HEK293 (cell line): ENCODE measurements at regions not wholly inside any gene's neighbourhood (a gene's known extent, or its start where the extent isn't known, plus 50 kb on each side); places are given as distances from the start of the nearest gene placed in this dataset.

Experiments used
- CTCF ChIA-PET: fragments of 350-600 bp; formaldehyde crosslinking; extraction: SDS; loops from one replicate; lab custom pipeline; 2021; ENCODE audit warnings: antibody characterized with exemption; lab: Yijun Ruan, JAX
- POLR2A ChIA-PET: fragments of 300-600 bp; formaldehyde crosslinking; extraction: SDS; loops from one replicate; lab custom pipeline; 2020; ENCODE audit warnings: antibody characterized with exemption, inconsistent platforms; lab: Yijun Ruan, JAX
- H3K27ac ChIP-seq: fragments of 200-500 bp; sonication (Bioruptor generic); 2 replicates; pipeline ENCODE4 v1.5.1; 2014; ENCODE audit warnings: low read depth, low read length, control low read depth, inconsistent platforms; ENCODE audit errors: extremely low read depth
- H3K36me3 ChIP-seq, 2 experiments: fragments of 200-500 bp in 1 of 2; sonication (Bioruptor generic) in 1 of 2; 1 replicate in 1 of 2; 2 replicates in 1 of 2; pipeline ENCODE4 v1.5.1; 2014 to 2017; ENCODE audit warnings: inconsistent platforms in 2 of 2, low read length in 2 of 2; ENCODE audit not compliant: control insufficient read depth in 2 of 2, insufficient read depth in 1 of 2
- H3K4me1 ChIP-seq: fragments of 200-500 bp; sonication (Bioruptor generic); 2 replicates; pipeline ENCODE4 v1.5.1; 2014; ENCODE audit warnings: mild to moderate bottlenecking, low read length, inconsistent platforms; ENCODE audit not compliant: control insufficient read depth, insufficient read depth
- H3K4me3 ChIP-seq: 2 replicates; pipeline ENCODE4 v1.5.1; 2011; ENCODE audit warnings: low read depth, mild to moderate bottlenecking, control low read depth, low read length, moderate library complexity
- H3K9me3 ChIP-seq: fragments of 200-500 bp; sonication (Bioruptor generic); 2 replicates; pipeline ENCODE4 v1.5.1; 2014; ENCODE audit warnings: low read depth, low read length, inconsistent platforms; ENCODE audit not compliant: control insufficient read depth, insufficient read depth
- KLF7 ChIP-seq: fragments of 450-650 bp; formaldehyde crosslinking; IDR thresholded peaks from 2 replicates; pipeline ENCODE4 v1.5.1; 2016; ENCODE audit warnings: missing biosample characterization, missing genetic modification characterization, borderline replicate concordance
- KLF8 ChIP-seq: fragments of 450-650 bp; formaldehyde crosslinking; IDR thresholded peaks from 2 replicates; pipeline ENCODE4 v1.5.1; 2016; ENCODE audit warnings: missing biosample characterization, missing genetic modification characterization
- KLF9 ChIP-seq: fragments of 450-650 bp; formaldehyde crosslinking; IDR thresholded peaks from 2 replicates; pipeline ENCODE4 v1.5.1; 2016; ENCODE audit warnings: missing biosample characterization, missing genetic modification characterization, low read depth
- MYNN ChIP-seq: fragments of 450-650 bp; formaldehyde crosslinking; IDR thresholded peaks from 2 replicates; pipeline ENCODE4 v1.5.1; 2016; ENCODE audit warnings: missing biosample characterization, missing genetic modification characterization, borderline replicate concordance
- ZBTB7A ChIP-seq: fragments of 450-650 bp; formaldehyde crosslinking; IDR thresholded peaks from 2 replicates; pipeline ENCODE4 v1.5.1; 2016; ENCODE audit warnings: low read depth, missing biosample characterization, missing genetic modification characterization
- ZNF10 ChIP-seq: fragments of 450-650 bp; formaldehyde crosslinking; IDR thresholded peaks from 2 replicates; pipeline ENCODE4 v1.5.1; 2017; ENCODE audit warnings: missing biosample characterization, missing genetic modification characterization
- ZNF2 ChIP-seq: fragments of 450-650 bp; formaldehyde crosslinking; IDR thresholded peaks from 2 replicates; pipeline ENCODE4 v1.5.1; 2016; ENCODE audit warnings: missing biosample characterization, missing genetic modification characterization
- ZNF302 ChIP-seq: fragments of 450-650 bp; formaldehyde crosslinking; IDR thresholded peaks from 2 replicates; pipeline ENCODE4 v1.5.1; 2016; ENCODE audit warnings: missing biosample characterization, missing genetic modification characterization, low read depth
- ZNF416 ChIP-seq: fragments of 450-650 bp; formaldehyde crosslinking; IDR thresholded peaks from 2 replicates; pipeline ENCODE4 v1.5.1; 2016; ENCODE audit warnings: missing biosample characterization, missing genetic modification characterization
- TF ChIP-seq, protein P1 (sequence below): fragments of 450-650 bp; formaldehyde crosslinking; IDR thresholded peaks from 2 replicates; pipeline ENCODE4 v1.5.1; 2016; ENCODE audit warnings: missing biosample characterization, missing genetic modification characterization
- TF ChIP-seq, protein P2 (sequence below): fragments of 450-650 bp; formaldehyde crosslinking; IDR thresholded peaks from 2 replicates; pipeline ENCODE4 v1.5.1; 2017; ENCODE audit warnings: missing biosample characterization, missing genetic modification characterization
- TF ChIP-seq, protein P3 (sequence below): fragments of 450-650 bp; formaldehyde crosslinking; IDR thresholded peaks from 2 replicates; pipeline ENCODE4 v1.5.1; 2016; ENCODE audit warnings: missing biosample characterization, missing genetic modification characterization
- TF ChIP-seq, protein P4 (sequence below): fragments of 450-650 bp; formaldehyde crosslinking; IDR thresholded peaks from 2 replicates; pipeline ENCODE4 v1.5.1; 2016; ENCODE audit warnings: missing biosample characterization, missing genetic modification characterization, low read depth
- TF ChIP-seq, protein P5 (sequence below): fragments of 450-650 bp; formaldehyde crosslinking; IDR thresholded peaks from 2 replicates; pipeline ENCODE4 v1.5.1; 2016; ENCODE audit warnings: missing biosample characterization, missing genetic modification characterization
- TF ChIP-seq, protein P6 (sequence below): fragments of 450-650 bp; formaldehyde crosslinking; IDR thresholded peaks from 2 replicates; pipeline ENCODE4 v1.5.1; 2017; ENCODE audit warnings: missing biosample characterization, mild to moderate bottlenecking, missing genetic modification characterization, moderate library complexity
- TF ChIP-seq, protein P7 (sequence below): fragments of 450-650 bp; formaldehyde crosslinking; IDR thresholded peaks from 2 replicates; pipeline ENCODE4; 2016; ENCODE audit warnings: missing biosample characterization, missing genetic modification characterization

DNA sequence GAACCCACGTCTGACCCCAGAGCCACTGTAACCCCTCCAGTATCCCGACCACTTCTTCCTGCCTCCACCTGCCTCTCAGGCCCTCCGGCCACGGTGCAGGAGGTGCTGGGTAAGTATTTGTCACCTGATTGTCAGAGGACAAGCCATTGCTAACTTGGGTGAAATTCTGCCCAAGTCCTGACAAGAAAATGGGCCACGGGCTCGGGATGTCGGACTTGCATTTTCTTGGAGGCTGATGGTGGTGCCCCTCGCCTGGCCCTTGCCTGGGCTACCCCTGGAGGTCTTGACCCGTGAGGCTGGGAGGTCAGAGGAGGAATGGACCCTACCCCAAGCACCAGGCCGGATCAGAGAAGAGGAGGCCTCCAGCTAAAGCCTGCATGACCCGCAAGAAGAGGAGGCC is 149.7 kb upstream of the COL5A1 start:
- Histone ChIP-seq H3K4me1 (no peaks in the 10 kb centered on the region), H3K27ac (no peak overlapping the region), H3K36me3 (no peaks in the 10 kb centered on the region), H3K4me3 (no peak overlapping the region), H3K9me3 (no peaks in the 10 kb centered on the region)
- TF ChIP-seq ZNF10: no peak
- no peak for TF ChIP-seq KLF7 (tag by site-specific recombination)
- no peak for TF ChIP-seq KLF8
- TF ChIP-seq, protein P1, sequence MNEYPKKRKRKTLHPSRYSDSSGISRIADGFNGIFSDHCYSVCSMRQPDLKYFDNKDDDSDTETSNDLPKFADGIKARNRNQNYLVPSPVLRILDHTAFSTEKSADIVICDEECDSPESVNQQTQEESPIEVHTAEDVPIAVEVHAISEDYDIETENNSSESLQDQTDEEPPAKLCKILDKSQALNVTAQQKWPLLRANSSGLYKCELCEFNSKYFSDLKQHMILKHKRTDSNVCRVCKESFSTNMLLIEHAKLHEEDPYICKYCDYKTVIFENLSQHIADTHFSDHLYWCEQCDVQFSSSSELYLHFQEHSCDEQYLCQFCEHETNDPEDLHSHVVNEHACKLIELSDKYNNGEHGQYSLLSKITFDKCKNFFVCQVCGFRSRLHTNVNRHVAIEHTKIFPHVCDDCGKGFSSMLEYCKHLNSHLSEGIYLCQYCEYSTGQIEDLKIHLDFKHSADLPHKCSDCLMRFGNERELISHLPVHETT: no peak
- TF ChIP-seq, protein P2, sequence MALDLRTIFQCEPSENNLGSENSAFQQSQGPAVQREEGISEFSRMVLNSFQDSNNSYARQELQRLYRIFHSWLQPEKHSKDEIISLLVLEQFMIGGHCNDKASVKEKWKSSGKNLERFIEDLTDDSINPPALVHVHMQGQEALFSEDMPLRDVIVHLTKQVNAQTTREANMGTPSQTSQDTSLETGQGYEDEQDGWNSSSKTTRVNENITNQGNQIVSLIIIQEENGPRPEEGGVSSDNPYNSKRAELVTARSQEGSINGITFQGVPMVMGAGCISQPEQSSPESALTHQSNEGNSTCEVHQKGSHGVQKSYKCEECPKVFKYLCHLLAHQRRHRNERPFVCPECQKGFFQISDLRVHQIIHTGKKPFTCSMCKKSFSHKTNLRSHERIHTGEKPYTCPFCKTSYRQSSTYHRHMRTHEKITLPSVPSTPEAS (tag by site-specific recombination): no peak
- TF ChIP-seq ZNF2 (tag by site-specific recombination): no peak
- TF ChIP-seq, protein P3, sequence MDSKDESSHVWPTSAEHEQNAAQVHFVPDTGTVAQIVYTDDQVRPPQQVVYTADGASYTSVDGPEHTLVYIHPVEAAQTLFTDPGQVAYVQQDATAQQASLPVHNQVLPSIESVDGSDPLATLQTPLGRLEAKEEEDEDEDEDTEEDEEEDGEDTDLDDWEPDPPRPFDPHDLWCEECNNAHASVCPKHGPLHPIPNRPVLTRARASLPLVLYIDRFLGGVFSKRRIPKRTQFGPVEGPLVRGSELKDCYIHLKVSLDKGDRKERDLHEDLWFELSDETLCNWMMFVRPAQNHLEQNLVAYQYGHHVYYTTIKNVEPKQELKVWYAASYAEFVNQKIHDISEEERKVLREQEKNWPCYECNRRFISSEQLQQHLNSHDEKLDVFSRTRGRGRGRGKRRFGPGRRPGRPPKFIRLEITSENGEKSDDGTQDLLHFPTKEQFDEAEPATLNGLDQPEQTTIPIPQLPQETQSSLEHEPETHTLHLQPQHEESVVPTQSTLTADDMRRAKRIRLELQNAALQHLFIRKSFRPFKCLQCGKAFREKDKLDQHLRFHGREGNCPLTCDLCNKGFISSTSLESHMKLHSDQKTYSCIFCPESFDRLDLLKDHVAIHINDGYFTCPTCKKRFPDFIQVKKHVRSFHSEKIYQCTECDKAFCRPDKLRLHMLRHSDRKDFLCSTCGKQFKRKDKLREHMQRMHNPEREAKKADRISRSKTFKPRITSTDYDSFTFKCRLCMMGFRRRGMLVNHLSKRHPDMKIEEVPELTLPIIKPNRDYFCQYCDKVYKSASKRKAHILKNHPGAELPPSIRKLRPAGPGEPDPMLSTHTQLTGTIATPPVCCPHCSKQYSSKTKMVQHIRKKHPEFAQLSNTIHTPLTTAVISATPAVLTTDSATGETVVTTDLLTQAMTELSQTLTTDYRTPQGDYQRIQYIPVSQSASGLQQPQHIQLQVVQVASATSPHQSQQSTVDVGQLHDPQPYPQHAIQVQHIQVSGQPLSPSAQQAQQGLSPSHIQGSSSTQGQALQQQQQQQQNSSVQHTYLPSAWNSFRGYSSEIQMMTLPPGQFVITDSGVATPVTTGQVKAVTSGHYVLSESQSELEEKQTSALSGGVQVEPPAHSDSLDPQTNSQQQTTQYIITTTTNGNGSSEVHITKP (tag by site-specific recombination): no peak
- TF ChIP-seq, protein P4, sequence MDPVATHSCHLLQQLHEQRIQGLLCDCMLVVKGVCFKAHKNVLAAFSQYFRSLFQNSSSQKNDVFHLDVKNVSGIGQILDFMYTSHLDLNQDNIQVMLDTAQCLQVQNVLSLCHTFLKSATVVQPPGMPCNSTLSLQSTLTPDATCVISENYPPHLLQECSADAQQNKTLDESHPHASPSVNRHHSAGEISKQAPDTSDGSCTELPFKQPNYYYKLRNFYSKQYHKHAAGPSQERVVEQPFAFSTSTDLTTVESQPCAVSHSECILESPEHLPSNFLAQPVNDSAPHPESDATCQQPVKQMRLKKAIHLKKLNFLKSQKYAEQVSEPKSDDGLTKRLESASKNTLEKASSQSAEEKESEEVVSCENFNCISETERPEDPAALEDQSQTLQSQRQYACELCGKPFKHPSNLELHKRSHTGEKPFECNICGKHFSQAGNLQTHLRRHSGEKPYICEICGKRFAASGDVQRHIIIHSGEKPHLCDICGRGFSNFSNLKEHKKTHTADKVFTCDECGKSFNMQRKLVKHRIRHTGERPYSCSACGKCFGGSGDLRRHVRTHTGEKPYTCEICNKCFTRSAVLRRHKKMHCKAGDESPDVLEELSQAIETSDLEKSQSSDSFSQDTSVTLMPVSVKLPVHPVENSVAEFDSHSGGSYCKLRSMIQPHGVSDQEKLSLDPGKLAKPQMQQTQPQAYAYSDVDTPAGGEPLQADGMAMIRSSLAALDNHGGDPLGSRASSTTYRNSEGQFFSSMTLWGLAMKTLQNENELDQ: no peak
- TF ChIP-seq KLF9: no peak
- no peak for TF ChIP-seq ZNF302 (tag by site-specific recombination)
- no peak for TF ChIP-seq ZNF416
- no peak for TF ChIP-seq MYNN (tag by site-specific recombination)
- TF ChIP-seq, protein P5, sequence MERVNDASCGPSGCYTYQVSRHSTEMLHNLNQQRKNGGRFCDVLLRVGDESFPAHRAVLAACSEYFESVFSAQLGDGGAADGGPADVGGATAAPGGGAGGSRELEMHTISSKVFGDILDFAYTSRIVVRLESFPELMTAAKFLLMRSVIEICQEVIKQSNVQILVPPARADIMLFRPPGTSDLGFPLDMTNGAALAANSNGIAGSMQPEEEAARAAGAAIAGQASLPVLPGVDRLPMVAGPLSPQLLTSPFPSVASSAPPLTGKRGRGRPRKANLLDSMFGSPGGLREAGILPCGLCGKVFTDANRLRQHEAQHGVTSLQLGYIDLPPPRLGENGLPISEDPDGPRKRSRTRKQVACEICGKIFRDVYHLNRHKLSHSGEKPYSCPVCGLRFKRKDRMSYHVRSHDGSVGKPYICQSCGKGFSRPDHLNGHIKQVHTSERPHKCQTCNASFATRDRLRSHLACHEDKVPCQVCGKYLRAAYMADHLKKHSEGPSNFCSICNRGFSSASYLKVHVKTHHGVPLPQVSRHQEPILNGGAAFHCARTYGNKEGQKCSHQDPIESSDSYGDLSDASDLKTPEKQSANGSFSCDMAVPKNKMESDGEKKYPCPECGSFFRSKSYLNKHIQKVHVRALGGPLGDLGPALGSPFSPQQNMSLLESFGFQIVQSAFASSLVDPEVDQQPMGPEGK (tag by site-specific recombination): no peak
- TF ChIP-seq, protein P6, sequence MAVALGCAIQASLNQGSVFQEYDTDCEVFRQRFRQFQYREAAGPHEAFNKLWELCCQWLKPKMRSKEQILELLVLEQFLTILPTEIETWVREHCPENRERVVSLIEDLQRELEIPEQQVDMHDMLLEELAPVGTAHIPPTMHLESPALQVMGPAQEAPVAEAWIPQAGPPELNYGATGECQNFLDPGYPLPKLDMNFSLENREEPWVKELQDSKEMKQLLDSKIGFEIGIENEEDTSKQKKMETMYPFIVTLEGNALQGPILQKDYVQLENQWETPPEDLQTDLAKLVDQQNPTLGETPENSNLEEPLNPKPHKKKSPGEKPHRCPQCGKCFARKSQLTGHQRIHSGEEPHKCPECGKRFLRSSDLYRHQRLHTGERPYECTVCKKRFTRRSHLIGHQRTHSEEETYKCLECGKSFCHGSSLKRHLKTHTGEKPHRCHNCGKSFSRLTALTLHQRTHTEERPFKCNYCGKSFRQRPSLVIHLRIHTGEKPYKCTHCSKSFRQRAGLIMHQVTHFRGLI (tag by site-specific recombination): no peak
- TF ChIP-seq, protein P7, sequence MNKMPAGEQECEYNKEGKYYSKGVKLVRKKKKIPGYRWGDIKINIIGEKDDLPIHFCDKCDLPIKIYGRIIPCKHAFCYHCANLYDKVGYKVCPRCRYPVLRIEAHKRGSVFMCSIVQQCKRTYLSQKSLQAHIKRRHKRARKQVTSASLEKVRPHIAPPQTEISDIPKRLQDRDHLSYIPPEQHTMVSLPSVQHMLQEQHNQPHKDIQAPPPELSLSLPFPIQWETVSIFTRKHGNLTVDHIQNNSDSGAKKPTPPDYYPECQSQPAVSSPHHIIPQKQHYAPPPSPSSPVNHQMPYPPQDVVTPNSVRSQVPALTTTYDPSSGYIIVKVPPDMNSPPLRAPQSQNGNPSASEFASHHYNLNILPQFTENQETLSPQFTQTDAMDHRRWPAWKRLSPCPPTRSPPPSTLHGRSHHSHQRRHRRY (tag by site-specific recombination): no peak
- no peak for TF ChIP-seq ZBTB7A (tag by site-specific recombination)
- ChIA-PET CTCF (interaction anchor here (0.6 kb wide), 1 partner anchor 328 kb away, joined by 3 read pairs; the partner anchor contains the start of gene RNU6ATAC), POLR2A (no interaction called here)
